SK-N-SH (cell line): ENCODE measurements at regions not wholly inside any gene's neighbourhood (a gene's known extent, or its start where the extent isn't known, plus 50 kb on each side); places are given as distances from the start of the nearest gene placed in this dataset.

Source experiments
- CTCF ChIA-PET: fragments of 300-600, 350-600 bp; formaldehyde crosslinking; extraction: SDS; loops from one replicate; lab custom pipeline; 2021; lab: Yijun Ruan, JAX
- POLR2A ChIA-PET: fragments of 350-600 bp; sonication (Branson Sonifier 250); formaldehyde crosslinking; extraction: SDS; loops from one replicate; lab custom pipeline; 2020; ENCODE audit warnings: antibody characterized with exemption, inconsistent platforms; lab: Yijun Ruan, JAX
- DNase-seq: peaks from one replicate; pipeline ENCODE4 v3.0.0; 2012
- H2AFZ ChIP-seq: fragments of 200-600 bp; sonication (generic); 2 replicates; pipeline ENCODE4 v1.8.1; 2016; ENCODE audit warnings: antibody characterized with exemption, mild to moderate bottlenecking, low read depth
- H3F3A ChIP-seq: fragments of 200-600 bp; sonication (generic); replicated peaks from 2 replicates; pipeline ENCODE3; 2016; ENCODE audit warnings: antibody characterized with exemption, mild to moderate bottlenecking; ENCODE audit not compliant: insufficient read depth
- H3K27ac ChIP-seq, 2 experiments: fragments of 200-500 bp in 1 of 2; fragments of 200-600 bp in 1 of 2; sonication (Bioruptor generic) in 1 of 2; sonication (generic), shearing (Covaris generic) in 1 of 2; 2 replicates each; pipeline versions ENCODE4 v1.5.1 to v1.6.1; 2014 to 2016; ENCODE audit warnings: low read depth in 2 of 2, inconsistent platforms in 1 of 2, low read length in 1 of 2, mild to moderate bottlenecking in 1 of 2, mixed read lengths in 1 of 2
- H3K27me3 ChIP-seq: fragments of 200-600 bp; sonication (generic), shearing (Covaris generic); 2 replicates; pipeline ENCODE4 v1.6.1; 2016; ENCODE audit warnings: mixed run types; ENCODE audit not compliant: insufficient read depth
- H3K36me3 ChIP-seq, 2 experiments: fragments of 200-500 bp in 1 of 2; fragments of 200-600 bp in 1 of 2; sonication (Bioruptor generic) in 1 of 2; sonication (generic) in 1 of 2; replicated peaks in 1 of 2; 2 replicates each; pipeline versions ENCODE3 to v1.5.1; 2014 to 2016; ENCODE audit warnings: low read length in 1 of 2, mild to moderate bottlenecking in 1 of 2; ENCODE audit not compliant: insufficient read depth in 2 of 2, control insufficient read depth in 1 of 2
- H3K4me1 ChIP-seq, 2 experiments: fragments of 200-500 bp in 1 of 2; fragments of 200-600 bp in 1 of 2; sonication (Bioruptor generic) in 1 of 2; sonication (generic), shearing (Covaris generic) in 1 of 2; 2 replicates each; pipeline versions ENCODE4 v1.5.1 to v1.6.1; 2014 to 2016; ENCODE audit warnings: low read depth in 1 of 2, low read length in 1 of 2, mixed run types in 1 of 2; ENCODE audit not compliant: insufficient read depth in 2 of 2, control insufficient read depth in 1 of 2
- H3K4me2 ChIP-seq: fragments of 200-600 bp; sonication (generic), shearing (Covaris generic); 2 replicates; pipeline ENCODE4 v1.6.1; 2017; ENCODE audit warnings: mixed run types
- H3K4me3 ChIP-seq, 2 experiments: fragments of 200-500 bp in 1 of 2; fragments of 200-600 bp in 1 of 2; sonication (Bioruptor generic) in 1 of 2; sonication (generic), shearing (Covaris generic) in 1 of 2; 2 replicates each; pipeline versions ENCODE4 v1.5.1 to v1.8.1; 2014 to 2016; ENCODE audit warnings: low read depth in 2 of 2, inconsistent platforms in 1 of 2, low read length in 1 of 2, mild to moderate bottlenecking in 1 of 2, mixed read lengths in 1 of 2, moderate library complexity in 1 of 2
- H3K79me2 ChIP-seq: fragments of 200-600 bp; sonication (generic); 2 replicates; pipeline ENCODE4 v1.8.1; 2017; ENCODE audit warnings: mild to moderate bottlenecking; ENCODE audit not compliant: insufficient read depth
- H3K9ac ChIP-seq: fragments of 200-600 bp; sonication (generic); 2 replicates; pipeline ENCODE4 v1.6.1; 2017; ENCODE audit warnings: mixed run types
- H3K9me2 ChIP-seq: fragments of 200-600 bp; sonication (generic); 2 replicates; pipeline ENCODE4 v1.6.1; 2017; ENCODE audit warnings: mixed run types
- H3K9me3 ChIP-seq: fragments of 200-600 bp; sonication (generic); 2 replicates; pipeline ENCODE4 v1.6.1; 2017; ENCODE audit warnings: mixed run types, mild to moderate bottlenecking, moderate library complexity
- H4K20me1 ChIP-seq: fragments of 200-600 bp; sonication (generic); 2 replicates; pipeline ENCODE4 v1.6.1; 2017; ENCODE audit warnings: mild to moderate bottlenecking, mixed run types; ENCODE audit not compliant: insufficient read depth
- CHD2 ChIP-seq: fragments of 150-350 bp; IDR thresholded peaks from 2 replicates; pipeline ENCODE4 v1.6.1; 2018; ENCODE audit warnings: low read length; ENCODE audit not compliant: partially characterized antibody
- EP300 ChIP-seq, 2 experiments: IDR thresholded peaks; 2 replicates each; pipeline versions ENCODE4 v1.4.0 to v1.6.1; 2012; ENCODE audit warnings: borderline replicate concordance in 1 of 2, low read depth in 1 of 2, low read length in 1 of 2
- EZH2phosphoT487 ChIP-seq: fragments of 200-600 bp; sonication (generic); IDR thresholded peaks from 2 replicates; pipeline ENCODE4 v1.6.1; 2017; ENCODE audit warnings: low read depth, mixed run types, mild to moderate bottlenecking, antibody characterized with exemption, moderate library complexity, borderline replicate concordance
- FOXJ3 ChIP-seq: sonication (generic); formaldehyde crosslinking; IDR thresholded peaks from 2 replicates; pipeline ENCODE4 v1.5.1; 2020; ENCODE audit warnings: mild to moderate bottlenecking, missing genetic modification reagents
- GABPA ChIP-seq: IDR thresholded peaks from 2 replicates; pipeline ENCODE4 v1.4.0; 2012; ENCODE audit warnings: low read depth, mild to moderate bottlenecking
- GATA2 ChIP-seq: sonication (generic); formaldehyde crosslinking; IDR thresholded peaks from 2 replicates; pipeline ENCODE4 v1.5.0; 2020; ENCODE audit warnings: mild to moderate bottlenecking, missing genetic modification reagents
- MEF2A ChIP-seq: IDR thresholded peaks from 2 replicates; pipeline ENCODE4 v1.4.0; 2012; ENCODE audit warnings: low read depth, borderline replicate concordance
- NRF1 ChIP-seq: IDR thresholded peaks from 2 replicates; pipeline ENCODE4 v1.6.1; 2012; ENCODE audit warnings: low read depth, mild to moderate bottlenecking, low read length
- POLR2AphosphoS5 ChIP-seq: IDR thresholded peaks from 2 replicates; pipeline ENCODE4 v1.6.1; 2012; ENCODE audit warnings: low read depth, low read length
- REST ChIP-seq: IDR thresholded peaks from 2 replicates; pipeline ENCODE4 v1.6.1; 2012; ENCODE audit warnings: mild to moderate bottlenecking, low read depth, low read length, moderate library complexity
- RFX5 ChIP-seq: IDR thresholded peaks from 2 replicates; pipeline ENCODE4 v1.6.1; 2012; ENCODE audit warnings: mild to moderate bottlenecking, improper control_type of control experiment, low read length
- RXRA ChIP-seq: IDR thresholded peaks from 2 replicates; pipeline ENCODE4 v1.4.0; 2012; ENCODE audit warnings: low read depth, mild to moderate bottlenecking, borderline replicate concordance
- SIN3A ChIP-seq: IDR thresholded peaks from 2 replicates; pipeline ENCODE4 v1.6.1; 2012; ENCODE audit warnings: low read depth, mild to moderate bottlenecking, low read length, moderate library complexity, borderline replicate concordance
- YY1 ChIP-seq: IDR thresholded peaks from 2 replicates; pipeline ENCODE4 v1.4.0; 2012; ENCODE audit warnings: low read depth, mild to moderate bottlenecking
- WGBS: methylation state at CpG from one replicate; pipeline ENCODE4 v1.1.6; 2017; ENCODE audit warnings: low lambda C conversion rate; 5-methylcytosine and 5-hydroxymethylcytosine counted together
- TF ChIP-seq, protein P1 (sequence below): fragments of 200-600 bp; sonication (generic); IDR thresholded peaks from 2 replicates; pipeline ENCODE4 v1.6.1; 2017; ENCODE audit warnings: antibody characterized with exemption, mild to moderate bottlenecking, moderate library complexity
- TF ChIP-seq, protein P2 (sequence below): IDR thresholded peaks from 2 replicates; pipeline ENCODE4 v1.4.0; 2012; ENCODE audit warnings: low read depth
- TF ChIP-seq, protein P3 (sequence below): fragments of 150-350 bp; IDR thresholded peaks from 2 replicates; pipeline ENCODE4 v1.6.1; 2017; ENCODE audit warnings: antibody characterized with exemption, low read length, low read depth, borderline replicate concordance

GRCh38 chr2:53460937-53461336, 306.7 kb upstream of the CHAC2 start:
- Histone ChIP-seq H4K20me1 (no peaks in the 10 kb centered on the region), H3K4me2 (no peak overlapping the region), H3K79me2 (no peaks in the 10 kb centered on the region), H2AFZ (no peak overlapping the region), H3K9ac (no peak overlapping the region), H3K9me2 (no peaks in the 10 kb centered on the region), H3K9me3 (no peaks in the 10 kb centered on the region), H3K4me1 (no peaks in the 10 kb centered on the region), H3F3A (no peaks in the 10 kb centered on the region), H3K36me3 (no peaks in the 10 kb centered on the region), H3K4me3 (no peak overlapping the region), H3K27ac (no peak overlapping the region), H3K27me3 (no peaks in the 10 kb centered on the region)
- DNase-seq, result no peak
- WGBS, result 35% methylated on average over 6 of the region's 6 CpGs
- TF ChIP-seq FOXJ3 (CRISPR knock-in tag), result no peak
- ChIA-PET POLR2A (no interaction called here), CTCF (interaction anchor here (0.9 to 1.7 kb wide), 2 partner anchors 12 to 37 kb away, joined by 3 to 4 read pairs; no protein-coding TSS in a partner anchor)

DNA sequence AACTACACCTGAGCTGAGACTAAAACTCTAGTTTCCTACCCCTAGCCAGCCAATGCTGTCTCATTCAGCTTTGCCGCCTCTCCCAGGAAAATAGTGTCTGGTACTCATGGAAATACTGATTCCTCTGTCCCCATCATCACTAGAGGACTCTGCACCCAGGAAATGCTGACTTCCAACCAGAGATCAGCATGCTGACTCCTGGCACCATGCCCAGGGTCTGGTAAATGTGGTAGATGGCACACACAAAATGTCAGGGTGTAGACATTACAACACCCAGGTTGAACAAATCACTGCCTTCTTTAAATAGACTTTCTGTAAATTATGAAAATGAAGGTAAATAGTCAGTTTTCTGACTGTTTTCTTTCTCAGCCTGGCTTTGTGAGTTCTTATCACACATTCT, 307.3 kb upstream of the CHAC2 start:
- Histone ChIP-seq H3K4me1 (no peaks in the 10 kb centered on the region), H4K20me1 (no peaks in the 10 kb centered on the region), H3K4me3 (no peak overlapping the region)
- no peak for DNase-seq
- TF ChIP-seq, protein P1, sequence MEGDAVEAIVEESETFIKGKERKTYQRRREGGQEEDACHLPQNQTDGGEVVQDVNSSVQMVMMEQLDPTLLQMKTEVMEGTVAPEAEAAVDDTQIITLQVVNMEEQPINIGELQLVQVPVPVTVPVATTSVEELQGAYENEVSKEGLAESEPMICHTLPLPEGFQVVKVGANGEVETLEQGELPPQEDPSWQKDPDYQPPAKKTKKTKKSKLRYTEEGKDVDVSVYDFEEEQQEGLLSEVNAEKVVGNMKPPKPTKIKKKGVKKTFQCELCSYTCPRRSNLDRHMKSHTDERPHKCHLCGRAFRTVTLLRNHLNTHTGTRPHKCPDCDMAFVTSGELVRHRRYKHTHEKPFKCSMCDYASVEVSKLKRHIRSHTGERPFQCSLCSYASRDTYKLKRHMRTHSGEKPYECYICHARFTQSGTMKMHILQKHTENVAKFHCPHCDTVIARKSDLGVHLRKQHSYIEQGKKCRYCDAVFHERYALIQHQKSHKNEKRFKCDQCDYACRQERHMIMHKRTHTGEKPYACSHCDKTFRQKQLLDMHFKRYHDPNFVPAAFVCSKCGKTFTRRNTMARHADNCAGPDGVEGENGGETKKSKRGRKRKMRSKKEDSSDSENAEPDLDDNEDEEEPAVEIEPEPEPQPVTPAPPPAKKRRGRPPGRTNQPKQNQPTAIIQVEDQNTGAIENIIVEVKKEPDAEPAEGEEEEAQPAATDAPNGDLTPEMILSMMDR, result no peak
- TF ChIP-seq GABPA (no peak), RFX5 (no peak), RXRA (no peak), MEF2A (no peak), EP300 (IDR thresholded peaks at IDR 0.05; ENCODE audit: borderline replicate concordance in 1 of 2, low read depth in 1 of 2, low read length in 1 of 2) (no peak), EZH2phosphoT487 (no peak), NRF1 (no peak), SIN3A (no peak)
- TF ChIP-seq, protein P2, sequence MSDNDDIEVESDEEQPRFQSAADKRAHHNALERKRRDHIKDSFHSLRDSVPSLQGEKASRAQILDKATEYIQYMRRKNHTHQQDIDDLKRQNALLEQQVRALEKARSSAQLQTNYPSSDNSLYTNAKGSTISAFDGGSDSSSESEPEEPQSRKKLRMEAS, result no peak
- TF ChIP-seq, all 33 proteins: peak for 0
- no peaks in the 10 kb centered on the region for H3K27me3 ChIP-seq
- H3K9me2 ChIP-seq, result no peaks in the 10 kb centered on the region
- H3K4me2 ChIP-seq, result no peak overlapping the region
- no peak overlapping the region for H3K9ac ChIP-seq
- WGBS, result 38% methylated on average over 1 of the region's 1 CpG
- ChIA-PET POLR2A (no interaction called here), CTCF (interaction anchor here (0.9 to 1.7 kb wide), 2 partner anchors 13 to 38 kb away, joined by 3 to 4 read pairs; no protein-coding TSS in a partner anchor)
- no peak overlapping the region for H2AFZ ChIP-seq
- no peaks in the 10 kb centered on the region for H3K36me3 ChIP-seq
- H3K9me3 ChIP-seq, result no peaks in the 10 kb centered on the region
- no peaks in the 10 kb centered on the region for H3F3A ChIP-seq
- H3K79me2 ChIP-seq, result no peaks in the 10 kb centered on the region
- H3K27ac ChIP-seq, result no peak overlapping the region

DNA sequence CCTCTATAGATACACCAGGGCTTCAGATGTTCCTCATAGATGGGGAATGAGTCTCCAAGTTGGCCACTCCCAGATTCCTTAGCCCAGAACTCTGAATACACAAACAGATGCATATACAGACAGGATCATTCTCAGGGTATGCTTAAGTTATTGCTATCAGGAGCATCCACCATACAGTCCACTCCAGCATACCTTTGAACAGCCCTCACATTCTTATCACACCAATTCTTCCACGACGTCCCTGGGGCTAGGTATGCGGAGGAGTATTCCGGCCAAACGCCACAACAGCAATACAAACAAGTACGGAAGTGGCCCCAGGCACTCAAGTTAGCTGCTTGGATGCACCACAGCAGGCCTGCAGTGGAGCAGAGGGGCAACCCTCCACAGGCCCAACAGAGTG, 312.5 kb upstream of the CHAC2 start:
- no peaks in the 10 kb centered on the region for H3K9me2 ChIP-seq
- POLR2A ChIA-PET, result no interaction called here
- no peak overlapping the region for H2AFZ ChIP-seq
- no peak overlapping the region for H3K4me2 ChIP-seq
- no peaks in the 10 kb centered on the region for H3K36me3 ChIP-seq
- H4K20me1 ChIP-seq, result no peaks in the 10 kb centered on the region
- H3K27ac ChIP-seq, result no peak overlapping the region
- no peak overlapping the region for H3K9ac ChIP-seq
- H3K27me3 ChIP-seq, result no peaks in the 10 kb centered on the region
- no peak overlapping the region for H3K4me3 ChIP-seq
- no peaks in the 10 kb centered on the region for H3K79me2 ChIP-seq
- H3F3A ChIP-seq, result no peaks in the 10 kb centered on the region
- 61% methylated on average over 6 of the region's 6 CpGs for WGBS
- H3K4me1 ChIP-seq, result no peaks in the 10 kb centered on the region
- DNase-seq, result no peak
- H3K9me3 ChIP-seq, result no peaks in the 10 kb centered on the region
- CTCF ChIA-PET, result no interaction called here
- TF ChIP-seq POLR2AphosphoS5 (no peak), YY1 (no peak), GATA2 (CRISPR knock-in tag) (no peak), CHD2 (no peak), REST (no peak), RFX5 (no peak)
- TF ChIP-seq, protein P3, sequence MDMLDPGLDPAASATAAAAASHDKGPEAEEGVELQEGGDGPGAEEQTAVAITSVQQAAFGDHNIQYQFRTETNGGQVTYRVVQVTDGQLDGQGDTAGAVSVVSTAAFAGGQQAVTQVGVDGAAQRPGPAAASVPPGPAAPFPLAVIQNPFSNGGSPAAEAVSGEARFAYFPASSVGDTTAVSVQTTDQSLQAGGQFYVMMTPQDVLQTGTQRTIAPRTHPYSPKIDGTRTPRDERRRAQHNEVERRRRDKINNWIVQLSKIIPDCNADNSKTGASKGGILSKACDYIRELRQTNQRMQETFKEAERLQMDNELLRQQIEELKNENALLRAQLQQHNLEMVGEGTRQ, result no peak
